ENCODE measurements at regions not wholly inside any gene's neighbourhood (a gene's known extent, or its start where the extent isn't known, plus 50 kb on each side); places are given as distances from the start of the nearest gene placed in this dataset.

GRCh38 chr2:238565031-238565430, 138.3 kb downstream of the ASB1 start:
- TF ChIP-seq, protein P1, sequence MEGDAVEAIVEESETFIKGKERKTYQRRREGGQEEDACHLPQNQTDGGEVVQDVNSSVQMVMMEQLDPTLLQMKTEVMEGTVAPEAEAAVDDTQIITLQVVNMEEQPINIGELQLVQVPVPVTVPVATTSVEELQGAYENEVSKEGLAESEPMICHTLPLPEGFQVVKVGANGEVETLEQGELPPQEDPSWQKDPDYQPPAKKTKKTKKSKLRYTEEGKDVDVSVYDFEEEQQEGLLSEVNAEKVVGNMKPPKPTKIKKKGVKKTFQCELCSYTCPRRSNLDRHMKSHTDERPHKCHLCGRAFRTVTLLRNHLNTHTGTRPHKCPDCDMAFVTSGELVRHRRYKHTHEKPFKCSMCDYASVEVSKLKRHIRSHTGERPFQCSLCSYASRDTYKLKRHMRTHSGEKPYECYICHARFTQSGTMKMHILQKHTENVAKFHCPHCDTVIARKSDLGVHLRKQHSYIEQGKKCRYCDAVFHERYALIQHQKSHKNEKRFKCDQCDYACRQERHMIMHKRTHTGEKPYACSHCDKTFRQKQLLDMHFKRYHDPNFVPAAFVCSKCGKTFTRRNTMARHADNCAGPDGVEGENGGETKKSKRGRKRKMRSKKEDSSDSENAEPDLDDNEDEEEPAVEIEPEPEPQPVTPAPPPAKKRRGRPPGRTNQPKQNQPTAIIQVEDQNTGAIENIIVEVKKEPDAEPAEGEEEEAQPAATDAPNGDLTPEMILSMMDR (conservative IDR thresholded peaks at IDR 0.05; ENCODE audit: low read length) = no peak
- TF ChIP-seq EZH2phosphoT487 (IDR thresholded peaks at IDR 0.05; ENCODE audit: borderline replicate concordance, low read depth, low read length) = no peak

All from OCI-LY7 (cell line).